Nephron (organoid): ENCODE measurements at regions not wholly inside any gene's neighbourhood (a gene's known extent, or its start where the extent isn't known, plus 50 kb on each side); places are given as distances from the start of the nearest gene placed in this dataset.

Experiments
- H3K27ac Mint-ChIP-seq, 3 experiments: 2 replicates each; pipeline ENCODE4 v1.8.0; 2020; ENCODE audit warnings: mixed read lengths in 3 of 3, mild to moderate bottlenecking in 2 of 3, moderate library complexity in 1 of 3
- H3K27me3 Mint-ChIP-seq: 2 replicates; pipeline ENCODE4 v1.8.0; 2021; ENCODE audit warnings: low read depth, mild to moderate bottlenecking, moderate library complexity, mixed read lengths
- H3K36me3 Mint-ChIP-seq: 2 replicates; pipeline ENCODE4 v1.8.0; 2020; ENCODE audit warnings: low read depth, mixed read lengths
- H3K4me1 Mint-ChIP-seq: 2 replicates; pipeline ENCODE4 v1.8.0; 2020; ENCODE audit warnings: mixed read lengths
- H3K4me3 Mint-ChIP-seq, 3 experiments: 2 replicates each; pipeline ENCODE4 v1.8.0; 2020; ENCODE audit warnings: mild to moderate bottlenecking in 3 of 3, mixed read lengths in 3 of 3, moderate library complexity in 2 of 3
- H3K9me3 Mint-ChIP-seq: 2 replicates; pipeline ENCODE4 v1.8.0; 2020; ENCODE audit warnings: mixed read lengths
- CTCF ChIP-seq, 3 experiments: fragments of 200-600 bp; sonication (generic); IDR thresholded peaks; one replicate each; pipeline ENCODE4 v1.5.0; 2021; ENCODE audit warnings: antibody characterized with exemption in 3 of 3; ENCODE audit not compliant: unreplicated experiment in 3 of 3

- H3K4me3 Mint-ChIP-seq: no peak overlapping the region
- no peak for TF ChIP-seq CTCF (IDR thresholded peaks at IDR 0.05; ENCODE audit: unreplicated experiment in 3 of 3)
- peaks cover 5% of the 10 kb centered on the region for H3K4me1 Mint-ChIP-seq
- H3K9me3 Mint-ChIP-seq: no peaks in the 10 kb centered on the region
- H3K27ac Mint-ChIP-seq: no peak overlapping the region
- no peaks in the 10 kb centered on the region for H3K36me3 Mint-ChIP-seq
- H3K27me3 Mint-ChIP-seq: no peaks in the 10 kb centered on the region
Observed at GRCh38 chr5:6158974-6159831, 219.1 kb downstream of the MED10 start.

DNA sequence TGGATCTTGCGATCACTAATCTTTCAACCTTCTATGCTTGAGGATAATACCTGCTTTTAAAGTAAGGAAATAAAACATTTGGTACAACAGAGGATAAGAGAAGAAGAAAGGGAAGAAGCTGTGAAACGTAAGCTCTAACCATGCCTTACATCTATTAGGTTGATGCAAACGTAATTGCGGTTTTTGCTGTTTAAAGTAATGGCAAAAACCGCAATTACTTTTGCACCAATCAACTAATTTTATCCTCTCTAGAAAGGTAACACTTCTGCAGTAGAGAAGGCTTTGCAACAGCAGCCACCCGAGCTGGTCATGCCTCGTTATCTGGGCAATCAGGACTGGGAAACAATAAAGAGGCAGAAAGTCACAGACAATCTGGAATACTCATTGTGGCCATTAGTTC, 224.1 kb downstream of the MED10 start:
- H3K4me3 Mint-ChIP-seq: no peak overlapping the region
- peaks cover under 1% of the 10 kb centered on the region for H3K4me1 Mint-ChIP-seq
- no peaks in the 10 kb centered on the region for H3K9me3 Mint-ChIP-seq
- no peaks in the 10 kb centered on the region for H3K36me3 Mint-ChIP-seq
- TF ChIP-seq CTCF (IDR thresholded peaks at IDR 0.05; ENCODE audit: unreplicated experiment in 3 of 3): no peak
- no peak overlapping the region for H3K27ac Mint-ChIP-seq
- no peaks in the 10 kb centered on the region for H3K27me3 Mint-ChIP-seq

DNA sequence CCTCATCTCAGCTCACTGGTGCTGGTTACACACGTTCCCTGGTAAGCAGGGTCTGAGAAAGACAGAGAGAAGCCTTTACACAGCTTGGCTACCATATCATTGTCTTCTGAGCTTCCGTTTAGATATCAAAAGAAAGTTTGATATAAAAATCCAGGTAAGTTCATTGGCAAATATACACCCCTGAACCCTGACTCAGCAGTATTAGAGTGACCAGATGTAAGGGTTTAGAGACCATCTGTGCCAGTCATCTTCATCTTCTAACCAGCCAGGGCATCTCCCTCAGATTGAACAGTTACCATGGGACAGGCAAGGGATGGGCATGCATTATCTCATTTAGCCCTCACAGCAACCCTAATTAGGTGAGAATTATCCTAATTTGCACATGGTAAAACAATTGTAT, 232.1 kb downstream of the MED10 start:
- Mint-ChIP-seq H3K27ac (no peak overlapping the region), H3K4me1 (peaks cover 4% of the 10 kb centered on the region), H3K36me3 (no peaks in the 10 kb centered on the region), H3K9me3 (no peaks in the 10 kb centered on the region), H3K4me3 (no peak overlapping the region), H3K27me3 (no peaks in the 10 kb centered on the region)
- TF ChIP-seq CTCF (IDR thresholded peaks at IDR 0.05; ENCODE audit: unreplicated experiment in 3 of 3): no peak

DNA sequence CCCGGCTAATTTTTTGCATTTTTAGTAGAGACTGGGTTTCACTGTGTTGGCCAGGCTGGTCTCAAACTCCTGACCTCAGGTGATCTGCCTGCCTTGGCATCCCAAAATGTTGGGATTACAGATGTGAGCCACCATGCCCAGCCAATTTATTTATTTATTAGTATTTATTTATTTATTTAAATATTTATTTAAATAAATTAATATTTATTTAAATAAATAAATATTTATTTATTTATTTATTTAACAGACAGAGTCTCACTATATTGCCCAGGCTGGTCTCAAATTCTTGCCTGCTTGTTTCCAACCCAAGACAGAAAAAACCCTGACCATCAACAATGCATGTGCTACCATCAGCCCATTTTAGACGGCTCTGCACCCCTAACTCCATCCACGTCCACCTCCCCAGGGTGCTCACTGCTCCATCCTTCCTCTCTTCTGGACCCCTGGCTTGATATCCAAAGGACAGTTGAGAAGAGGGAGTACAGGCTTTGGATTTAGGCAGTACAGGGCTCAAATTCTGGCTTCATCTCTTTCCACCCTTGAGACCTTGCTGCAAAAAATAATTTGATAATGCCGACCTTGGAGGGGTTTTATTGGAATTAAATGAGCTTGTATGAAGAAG, 232.6 kb downstream of the MED10 start:
- no peak overlapping the region for H3K27ac Mint-ChIP-seq
- TF ChIP-seq CTCF (IDR thresholded peaks at IDR 0.05; ENCODE audit: unreplicated experiment in 3 of 3): no peak
- no peak overlapping the region for H3K4me3 Mint-ChIP-seq

GRCh38 chr5:6143523-6143922, 234.8 kb downstream of the MED10 start:
- no peak for TF ChIP-seq CTCF (IDR thresholded peaks at IDR 0.05; ENCODE audit: unreplicated experiment in 3 of 3)
- Mint-ChIP-seq H3K4me1 (peaks cover 10% of the 10 kb centered on the region), H3K27me3 (peaks cover 5% of the 10 kb centered on the region), H3K9me3 (no peaks in the 10 kb centered on the region), H3K27ac (no peak overlapping the region), H3K36me3 (no peaks in the 10 kb centered on the region), H3K4me3 (no peak overlapping the region)

More for the DNA sequence above, 232.6 kb downstream of the MED10 start:
- Mint-ChIP-seq H3K4me1 (peaks cover 4% of the 10 kb centered on the region), H3K36me3 (no peaks in the 10 kb centered on the region), H3K27me3 (no peaks in the 10 kb centered on the region), H3K9me3 (no peaks in the 10 kb centered on the region)
